ENCODE measurements at regions not wholly inside any gene's neighbourhood (a gene's known extent, or its start where the extent isn't known, plus 50 kb on each side); places are given as distances from the start of the nearest gene placed in this dataset.

GRCh38 chr4:173767650-173768049 lies 237.6 kb upstream of the HAND2 start:
- DNase-seq (ENCODE audit: low spot score) (no peak), ATAC-seq (ENCODE audit: low FRiP score) (no peak)
- TF ChIP-seq CTCF (IDR thresholded peaks at IDR 0.05) = no peak

- no peak for ATAC-seq (ENCODE audit: low FRiP score)
- no peak for TF ChIP-seq CTCF (IDR thresholded peaks at IDR 0.05)
These were observed 236.2 kb upstream of the HAND2 start for GRCh38 chr4:173766171-173766600.

GRCh38 chr4:173765751-173766150 lies 235.7 kb upstream of the HAND2 start:
- ATAC-seq (ENCODE audit: low FRiP score) (no peak), DNase-seq (ENCODE audit: low spot score) (no peak)
- TF ChIP-seq CTCF (IDR thresholded peaks at IDR 0.05) = no peak

More at GRCh38 chr4:173766171-173766600, 236.2 kb upstream of the HAND2 start:
- DNase-seq (ENCODE audit: low spot score) = no peak

GRCh38 chr4:173763389-173763788 lies 233.4 kb upstream of the HAND2 start:
- DNase-seq (ENCODE audit: low spot score) (no peak), ATAC-seq (ENCODE audit: low FRiP score) (no peak)
- TF ChIP-seq CTCF (IDR thresholded peaks at IDR 0.05) = no peak

- no peak for ATAC-seq (ENCODE audit: low FRiP score)
These were observed 231.9 kb upstream of the HAND2 start for GRCh38 chr4:173761938-173762337.

GRCh38 chr4:173761236-173761635 lies 231.2 kb upstream of the HAND2 start:
- DNase-seq (ENCODE audit: low spot score) = no peak
- no peak for ATAC-seq (ENCODE audit: low FRiP score)
- TF ChIP-seq CTCF (IDR thresholded peaks at IDR 0.05) = no peak

More at GRCh38 chr4:173761938-173762337, 231.9 kb upstream of the HAND2 start:
- DNase-seq (ENCODE audit: low spot score) = no peak
- TF ChIP-seq CTCF (IDR thresholded peaks at IDR 0.05) = no peak

GRCh38 chr4:173758132-173758531 lies 228.1 kb upstream of the HAND2 start:
- no peak for DNase-seq (ENCODE audit: low spot score)
- no peak for ATAC-seq (ENCODE audit: low FRiP score)
- no peak for TF ChIP-seq CTCF (IDR thresholded peaks at IDR 0.05)

Measured in omental fat pad (tissue), 3 donors.